HG03135 (cell line): ENCODE measurements at regions not wholly inside any gene's neighbourhood (a gene's known extent, or its start where the extent isn't known, plus 50 kb on each side); places are given as distances from the start of the nearest gene placed in this dataset.

Experiments used
- ATAC-seq: cut with Tn5 transposase; IDR thresholded peaks from one replicate; pipeline ENCODE4 v1.9.1; 2021; ENCODE audit warnings: mild to moderate bottlenecking, moderate library complexity; ENCODE audit not compliant: unreplicated experiment

DNA sequence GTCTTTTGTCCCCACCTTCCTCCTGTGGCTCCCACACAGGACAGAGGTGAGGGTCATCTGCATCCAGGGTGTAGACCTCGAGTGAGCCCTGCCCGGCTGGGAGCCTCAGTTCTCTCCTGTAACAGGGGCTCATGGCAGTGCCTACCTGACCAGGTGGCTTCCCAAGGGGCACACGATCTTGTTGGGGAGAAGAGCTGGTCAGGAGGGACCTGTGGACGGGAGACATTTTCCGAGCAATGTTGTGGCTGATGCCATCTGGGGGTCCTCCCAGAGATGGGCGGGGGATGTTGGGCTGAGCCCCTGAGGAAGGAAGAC is 51.9 kb downstream of the CEBPB start:
- ATAC-seq = no peak

DNA sequence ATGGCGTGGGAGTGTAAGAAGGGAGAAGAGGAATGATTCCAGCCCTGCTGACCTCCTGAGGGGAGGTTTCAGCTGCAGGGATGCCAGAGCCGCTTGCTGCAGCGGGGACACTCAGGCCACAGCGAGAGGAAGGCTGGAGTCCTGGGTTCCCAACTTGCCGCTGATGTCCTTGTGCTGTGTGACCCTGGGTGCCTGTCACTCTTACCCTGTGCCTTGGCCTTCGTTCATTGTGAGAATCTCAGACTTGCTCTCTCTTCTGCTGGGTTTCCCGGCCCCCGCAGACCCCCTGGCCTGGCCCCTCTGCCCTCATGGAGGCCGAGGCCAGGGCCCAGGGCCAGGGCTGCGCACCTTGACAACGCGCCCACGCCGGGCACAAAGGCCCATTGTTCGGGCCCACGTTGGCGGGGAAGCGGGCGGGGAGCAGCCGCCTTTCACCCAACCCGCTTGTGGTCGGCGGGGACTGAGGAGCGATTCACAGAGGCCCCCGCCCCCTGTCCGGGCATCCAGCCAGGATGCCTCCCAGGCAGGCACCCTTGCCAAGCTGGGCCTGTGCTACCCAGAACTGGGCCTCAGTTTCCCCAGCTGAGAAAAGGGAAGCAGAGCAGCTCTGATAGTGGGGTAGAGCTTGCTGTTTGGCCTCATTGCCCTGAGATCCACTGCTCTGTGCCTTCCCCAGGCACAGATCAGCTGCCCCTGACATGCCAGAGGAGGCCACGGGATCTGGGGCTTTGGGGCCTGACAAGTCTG is 52.4 kb downstream of the CEBPB start:
- no peak for ATAC-seq

- no peak for ATAC-seq
Measured at GRCh38 chr20:50243610-50244351, 53.2 kb downstream of the CEBPB start.

- ATAC-seq = no peak
Measured at GRCh38 chr20:50244352-50245149, 53.9 kb downstream of the CEBPB start.

- ATAC-seq = no peak
Measured at GRCh38 chr20:50245498-50246366, 55.1 kb downstream of the CEBPB start.

- ATAC-seq = no peak
Measured at GRCh38 chr20:50246367-50247195, 56.0 kb downstream of the CEBPB start.

DNA sequence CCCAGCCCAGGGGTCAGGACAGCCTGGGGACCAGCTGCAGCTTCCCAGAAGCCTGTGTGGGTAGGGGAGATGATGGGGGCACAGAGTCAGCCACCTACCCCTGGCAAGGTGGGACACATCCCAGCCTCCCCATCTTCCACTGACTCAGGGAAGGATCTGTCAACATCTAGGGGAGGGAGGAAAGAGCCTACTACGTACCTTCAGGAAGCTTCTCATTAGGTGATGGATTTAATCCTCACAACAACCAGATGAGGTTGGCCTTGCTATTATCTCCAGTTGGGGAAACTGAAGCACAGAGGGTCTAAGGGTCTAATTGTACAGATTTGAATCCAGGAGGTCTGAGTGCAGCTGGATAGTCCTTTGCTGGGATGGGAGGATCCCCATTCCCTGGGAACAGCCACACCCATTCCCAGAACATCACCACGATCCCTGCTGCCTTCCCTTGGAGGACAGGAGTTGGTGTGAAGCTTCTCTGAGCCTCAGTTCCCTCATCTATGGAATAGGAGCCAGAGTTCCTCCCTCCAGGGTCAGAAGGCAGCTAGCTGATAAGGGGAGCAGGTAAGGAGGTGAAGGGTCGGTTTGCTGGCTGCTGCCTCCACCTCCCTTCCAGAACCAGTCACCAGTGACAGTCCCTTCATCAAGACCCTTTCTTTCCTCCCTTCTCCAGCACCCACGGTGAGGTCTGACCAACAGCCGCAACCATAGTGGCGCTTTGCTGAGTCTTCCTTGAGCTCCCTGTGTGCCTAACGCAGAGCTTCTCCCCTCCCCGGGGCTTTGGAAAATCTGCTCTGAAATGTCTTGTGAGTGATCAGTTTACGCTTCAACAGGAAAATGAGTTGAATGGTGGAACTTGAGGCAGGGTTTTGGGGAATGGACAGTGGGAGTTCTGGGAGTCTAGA is 56.8 kb downstream of the CEBPB start:
- ATAC-seq = no peak

DNA sequence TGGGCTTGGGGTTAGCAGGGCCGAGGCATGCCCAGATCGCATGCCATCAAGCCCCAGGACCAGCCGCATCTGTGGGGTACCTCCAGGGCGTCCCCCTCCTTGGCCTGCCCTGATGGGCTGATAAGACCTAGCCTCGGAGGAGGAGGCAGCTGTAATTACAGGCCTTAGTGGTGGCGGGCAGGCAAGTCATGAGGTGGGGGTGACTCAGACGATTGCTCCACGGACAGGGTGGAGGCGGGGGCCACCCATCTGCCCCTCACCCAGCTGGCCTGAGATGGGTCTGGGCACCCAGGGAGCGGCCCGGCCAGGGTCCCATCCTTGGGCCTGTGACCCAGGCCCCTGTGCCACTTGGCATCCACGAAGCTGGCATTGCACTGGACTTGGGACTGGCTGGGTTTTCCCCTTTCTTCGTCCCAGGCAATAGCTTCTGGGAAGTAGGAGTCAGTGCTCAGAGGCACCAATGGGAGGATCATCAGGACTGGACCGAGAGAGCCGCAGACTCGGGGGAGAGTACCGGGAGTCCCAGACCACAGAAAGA is 57.5 kb downstream of the CEBPB start:
- ATAC-seq = no peak

DNA sequence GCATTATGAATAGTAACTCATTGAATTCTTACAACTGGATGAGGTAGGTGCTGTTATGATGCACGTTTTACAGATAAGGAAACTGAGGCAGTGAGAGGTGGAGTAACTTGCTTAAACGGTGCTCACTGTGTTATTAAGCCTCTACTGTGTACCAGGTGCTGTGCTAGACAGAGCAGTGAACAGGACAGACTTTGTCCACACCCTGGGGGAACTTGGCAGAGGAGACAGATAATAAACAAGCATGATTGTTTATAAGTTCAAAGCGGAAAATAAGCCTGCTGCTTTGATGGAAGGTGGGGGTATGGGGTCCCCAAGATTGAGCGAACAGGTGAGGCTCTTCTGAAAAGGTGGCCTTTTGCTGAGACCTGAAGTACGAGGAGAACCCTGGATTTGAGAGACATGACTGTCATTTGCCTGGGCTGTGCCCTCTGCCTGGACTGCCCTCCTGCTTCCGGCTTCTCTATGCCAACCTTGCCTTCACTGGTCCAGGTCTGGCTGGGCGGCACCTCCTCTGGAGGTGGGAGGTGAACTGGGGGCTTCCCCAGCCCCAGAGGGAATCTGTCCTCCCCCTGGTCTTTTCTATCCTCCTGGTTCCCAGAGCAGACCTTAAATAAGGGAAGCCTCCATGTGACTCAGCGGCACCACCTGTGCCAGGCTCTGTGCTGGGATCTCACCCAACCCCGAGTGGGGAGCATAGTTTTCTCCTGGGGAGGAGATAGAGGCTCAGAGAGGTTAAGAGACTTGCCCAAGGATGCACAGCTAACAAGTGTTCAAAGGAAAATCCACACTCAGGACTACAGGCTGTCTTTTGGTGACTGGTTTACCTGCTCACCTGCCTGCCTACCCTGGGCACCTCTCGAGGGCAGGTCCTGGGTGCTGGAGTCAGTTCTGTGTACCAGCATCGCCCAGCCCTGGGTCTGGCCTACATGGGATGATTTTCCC is 59.1 kb downstream of the CEBPB start:
- no peak for ATAC-seq

GRCh38 chr20:50250679-50251382 is 60.2 kb downstream of the CEBPB start:
- ATAC-seq = no peak

GRCh38 chr20:50251383-50251748 is 60.7 kb downstream of the CEBPB start:
- no peak for ATAC-seq

- no peak for ATAC-seq
Measured at GRCh38 chr20:50251992-50252511, 61.4 kb downstream of the CEBPB start.

GRCh38 chr20:50252701-50253100 is 62.1 kb downstream of the CEBPB start:
- no peak for ATAC-seq

DNA sequence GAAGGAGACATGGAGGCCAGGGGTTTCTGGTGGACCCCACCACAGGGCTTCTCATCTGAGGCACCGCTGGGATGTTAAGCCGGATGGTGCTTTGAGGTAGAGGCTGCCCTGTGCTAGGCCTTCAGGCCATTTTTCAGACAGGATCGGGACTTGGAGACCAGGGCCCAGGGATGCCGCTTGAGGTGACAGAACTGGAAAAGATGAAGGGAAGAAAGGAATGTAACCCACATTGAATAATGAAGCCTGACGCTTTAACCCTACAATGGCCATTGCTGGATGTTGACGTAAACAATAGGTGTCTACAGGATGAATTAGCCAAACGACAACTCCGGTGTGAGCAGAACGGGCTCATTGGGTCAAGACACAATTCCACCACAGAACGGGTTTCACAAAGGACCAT is 62.5 kb downstream of the CEBPB start:
- no peak for ATAC-seq

DNA sequence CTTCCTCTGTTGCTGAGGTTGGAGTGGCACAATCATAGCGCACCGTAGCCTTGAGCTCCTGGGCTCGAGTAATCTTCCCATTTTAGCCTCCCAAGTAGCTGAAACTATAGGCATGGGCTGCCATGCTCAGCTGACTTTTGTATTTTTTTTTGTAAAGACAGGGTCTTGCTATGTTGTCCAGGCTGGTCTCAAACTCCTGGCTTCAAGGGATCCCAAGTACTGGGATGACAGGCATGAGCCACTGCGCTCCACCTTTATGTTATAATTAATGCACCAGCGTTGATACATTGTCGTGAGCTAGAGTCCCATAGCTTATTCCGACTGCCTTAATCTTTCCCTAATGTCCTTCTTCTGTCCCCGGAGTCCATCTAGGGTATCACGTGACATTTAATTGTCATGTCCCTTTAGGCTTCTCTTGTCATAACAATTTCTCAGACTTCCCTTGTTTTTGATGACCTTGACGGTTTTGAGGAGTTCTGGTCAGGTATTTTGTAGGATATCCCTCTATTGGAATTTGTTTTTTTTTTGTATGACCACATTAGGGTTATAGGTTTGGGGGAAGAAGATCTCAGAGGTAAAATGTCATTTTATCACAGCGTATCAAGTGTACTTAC is 63.9 kb downstream of the CEBPB start:
- ATAC-seq = no peak

DNA sequence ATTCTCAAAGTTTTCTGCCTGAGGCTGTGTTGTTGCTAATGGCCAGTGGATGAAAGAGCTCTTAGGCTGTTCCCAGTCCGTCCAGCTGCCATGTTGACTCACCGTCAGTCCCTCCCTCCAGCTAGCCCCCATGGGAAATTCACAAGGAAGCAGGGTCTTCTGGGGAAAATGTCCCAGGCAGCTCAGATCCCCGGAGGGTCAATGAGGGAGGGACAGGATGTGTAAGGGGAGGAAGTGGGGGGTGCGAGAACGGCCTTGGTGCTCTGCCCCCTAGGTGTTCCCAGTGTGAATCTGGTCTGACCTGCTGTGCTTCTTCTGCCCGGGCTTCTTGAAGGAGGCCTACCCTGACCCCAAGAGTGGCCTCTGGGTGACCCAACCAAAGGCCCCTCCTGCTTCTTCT is 65.9 kb downstream of the CEBPB start:
- no peak for ATAC-seq
